ENCODE measurements at regions not wholly inside any gene's neighbourhood (a gene's known extent, or its start where the extent isn't known, plus 50 kb on each side); places are given as distances from the start of the nearest gene placed in this dataset.

DNA sequence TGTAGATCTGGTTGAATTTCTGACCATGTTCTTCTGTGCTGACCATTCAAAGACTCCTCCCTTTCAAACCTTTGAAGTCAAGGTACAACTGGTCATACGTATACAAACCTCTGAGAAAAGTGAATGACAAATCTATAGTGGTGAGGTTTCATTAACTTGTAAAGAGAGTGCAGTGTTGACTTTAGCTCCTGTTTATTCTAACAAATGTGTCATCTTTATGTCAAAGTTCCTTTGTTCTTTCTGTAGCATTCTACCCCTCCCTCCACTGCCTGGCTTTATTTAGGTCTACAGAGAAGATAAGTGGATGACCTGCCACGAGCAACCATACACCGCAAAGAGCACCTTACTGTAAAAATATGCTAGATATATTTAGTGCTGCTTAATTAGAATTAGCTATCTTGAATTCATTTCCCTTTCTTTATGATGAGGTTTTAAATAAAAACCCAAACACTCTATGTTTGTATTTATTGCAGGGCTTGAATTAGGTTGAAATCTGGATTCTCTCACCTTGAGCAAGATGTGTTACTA lies 520.0 kb upstream of the CDH11 start (continued):
- TF ChIP-seq HMG20A (CRISPR knock-in tag; IDR thresholded peaks at IDR 0.05; ENCODE audit: borderline replicate concordance) (peak; percentile 78), ZNF552 (CRISPR knock-in tag; IDR thresholded peaks at IDR 0.05; ENCODE audit: borderline replicate concordance) (no peak), ZNF510 (CRISPR knock-in tag; IDR thresholded peaks at IDR 0.05; ENCODE audit: low read depth) (no peak), BORCS8-MEF2B (CRISPR knock-in tag; IDR thresholded peaks at IDR 0.05) (no peak), TBX3 (IDR thresholded peaks at IDR 0.05; ENCODE audit: borderline replicate concordance) (peak; percentile 55; the same call in 1 of the 2 replicates), ZMAT3 (CRISPR knock-in tag; conservative IDR thresholded peaks at IDR 0.05) (no peak), RXRB (CRISPR knock-in tag; IDR thresholded peaks at IDR 0.05; ENCODE audit: borderline replicate concordance) (peak; percentile 70; the same call in 1 of the 2 replicates), SOX5 (CRISPR knock-in tag; IDR thresholded peaks at IDR 0.05; ENCODE audit: borderline replicate concordance) (peak; percentile 97), NCOA2 (CRISPR knock-in tag; IDR thresholded peaks at IDR 0.05) (peak; percentile 70), CREB1 (IDR thresholded peaks at IDR 0.05) (peak; percentile 24; the same call in 1 of the 2 replicates), CREB1 (CRISPR knock-in tag; IDR thresholded peaks at IDR 0.05) (no peak), ZFP36L1 (CRISPR knock-in tag; IDR thresholded peaks at IDR 0.05) (peak; percentile 73; the same call in 1 of the 2 replicates), KDM2A (CRISPR knock-in tag; IDR thresholded peaks at IDR 0.05; ENCODE audit: borderline replicate concordance, low read depth) (no peak), FOSL2 (CRISPR knock-in tag; IDR thresholded peaks at IDR 0.05) (peak; percentile 17; the same call in 1 of the 2 replicates)
- TF ChIP-seq, protein P1, sequence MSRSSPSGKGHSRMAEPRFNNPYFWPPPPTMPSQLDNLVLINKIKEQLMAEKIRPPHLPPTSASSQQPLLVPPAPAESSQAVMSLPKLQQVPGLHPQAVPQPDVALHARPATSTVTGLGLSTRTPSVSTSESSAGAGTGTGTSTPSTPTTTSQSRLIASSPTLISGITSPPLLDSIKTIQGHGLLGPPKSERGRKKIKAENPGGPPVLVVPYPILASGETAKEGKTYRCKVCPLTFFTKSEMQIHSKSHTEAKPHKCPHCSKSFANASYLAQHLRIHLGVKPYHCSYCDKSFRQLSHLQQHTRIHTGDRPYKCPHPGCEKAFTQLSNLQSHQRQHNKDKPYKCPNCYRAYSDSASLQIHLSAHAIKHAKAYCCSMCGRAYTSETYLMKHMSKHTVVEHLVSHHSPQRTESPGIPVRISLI (CRISPR knock-in tag; IDR thresholded peaks at IDR 0.05; ENCODE audit: borderline replicate concordance), result no peak
- TF ChIP-seq, protein P2, sequence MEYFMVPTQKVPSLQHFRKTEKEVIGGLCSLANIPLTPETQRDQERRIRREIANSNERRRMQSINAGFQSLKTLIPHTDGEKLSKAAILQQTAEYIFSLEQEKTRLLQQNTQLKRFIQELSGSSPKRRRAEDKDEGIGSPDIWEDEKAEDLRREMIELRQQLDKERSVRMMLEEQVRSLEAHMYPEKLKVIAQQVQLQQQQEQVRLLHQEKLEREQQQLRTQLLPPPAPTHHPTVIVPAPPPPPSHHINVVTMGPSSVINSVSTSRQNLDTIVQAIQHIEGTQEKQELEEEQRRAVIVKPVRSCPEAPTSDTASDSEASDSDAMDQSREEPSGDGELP (IDR thresholded peaks at IDR 0.05; ENCODE audit: borderline replicate concordance, low read depth), result no peak
- TF ChIP-seq, protein P3, sequence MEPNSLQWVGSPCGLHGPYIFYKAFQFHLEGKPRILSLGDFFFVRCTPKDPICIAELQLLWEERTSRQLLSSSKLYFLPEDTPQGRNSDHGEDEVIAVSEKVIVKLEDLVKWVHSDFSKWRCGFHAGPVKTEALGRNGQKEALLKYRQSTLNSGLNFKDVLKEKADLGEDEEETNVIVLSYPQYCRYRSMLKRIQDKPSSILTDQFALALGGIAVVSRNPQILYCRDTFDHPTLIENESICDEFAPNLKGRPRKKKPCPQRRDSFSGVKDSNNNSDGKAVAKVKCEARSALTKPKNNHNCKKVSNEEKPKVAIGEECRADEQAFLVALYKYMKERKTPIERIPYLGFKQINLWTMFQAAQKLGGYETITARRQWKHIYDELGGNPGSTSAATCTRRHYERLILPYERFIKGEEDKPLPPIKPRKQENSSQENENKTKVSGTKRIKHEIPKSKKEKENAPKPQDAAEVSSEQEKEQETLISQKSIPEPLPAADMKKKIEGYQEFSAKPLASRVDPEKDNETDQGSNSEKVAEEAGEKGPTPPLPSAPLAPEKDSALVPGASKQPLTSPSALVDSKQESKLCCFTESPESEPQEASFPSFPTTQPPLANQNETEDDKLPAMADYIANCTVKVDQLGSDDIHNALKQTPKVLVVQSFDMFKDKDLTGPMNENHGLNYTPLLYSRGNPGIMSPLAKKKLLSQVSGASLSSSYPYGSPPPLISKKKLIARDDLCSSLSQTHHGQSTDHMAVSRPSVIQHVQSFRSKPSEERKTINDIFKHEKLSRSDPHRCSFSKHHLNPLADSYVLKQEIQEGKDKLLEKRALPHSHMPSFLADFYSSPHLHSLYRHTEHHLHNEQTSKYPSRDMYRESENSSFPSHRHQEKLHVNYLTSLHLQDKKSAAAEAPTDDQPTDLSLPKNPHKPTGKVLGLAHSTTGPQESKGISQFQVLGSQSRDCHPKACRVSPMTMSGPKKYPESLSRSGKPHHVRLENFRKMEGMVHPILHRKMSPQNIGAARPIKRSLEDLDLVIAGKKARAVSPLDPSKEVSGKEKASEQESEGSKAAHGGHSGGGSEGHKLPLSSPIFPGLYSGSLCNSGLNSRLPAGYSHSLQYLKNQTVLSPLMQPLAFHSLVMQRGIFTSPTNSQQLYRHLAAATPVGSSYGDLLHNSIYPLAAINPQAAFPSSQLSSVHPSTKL (CRISPR knock-in tag; IDR thresholded peaks at IDR 0.05), result peak; percentile 92
- TF ChIP-seq, protein P4, sequence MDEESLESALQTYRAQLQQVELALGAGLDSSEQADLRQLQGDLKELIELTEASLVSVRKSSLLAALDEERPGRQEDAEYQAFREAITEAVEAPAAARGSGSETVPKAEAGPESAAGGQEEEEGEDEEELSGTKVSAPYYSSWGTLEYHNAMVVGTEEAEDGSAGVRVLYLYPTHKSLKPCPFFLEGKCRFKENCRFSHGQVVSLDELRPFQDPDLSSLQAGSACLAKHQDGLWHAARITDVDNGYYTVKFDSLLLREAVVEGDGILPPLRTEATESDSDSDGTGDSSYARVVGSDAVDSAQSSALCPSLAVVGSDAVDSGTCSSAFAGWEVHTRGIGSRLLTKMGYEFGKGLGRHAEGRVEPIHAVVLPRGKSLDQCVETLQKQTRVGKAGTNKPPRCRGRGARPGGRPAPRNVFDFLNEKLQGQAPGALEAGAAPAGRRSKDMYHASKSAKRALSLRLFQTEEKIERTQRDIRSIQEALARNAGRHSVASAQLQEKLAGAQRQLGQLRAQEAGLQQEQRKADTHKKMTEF (CRISPR knock-in tag; IDR thresholded peaks at IDR 0.05), result peak; percentile 39; the same call in 1 of the 2 replicates
